ENCODE measurements at regions not wholly inside any gene's neighbourhood (a gene's known extent, or its start where the extent isn't known, plus 50 kb on each side); places are given as distances from the start of the nearest gene placed in this dataset.

- no peaks in the 10 kb centered on the region for H3K27me3 Mint-ChIP-seq (ENCODE audit: low read depth)
- no peaks in the 10 kb centered on the region for H3K9me3 Mint-ChIP-seq
- no peak overlapping the region for H3K4me3 Mint-ChIP-seq
- H3K36me3 Mint-ChIP-seq (ENCODE audit: low read depth), result no peaks in the 10 kb centered on the region
- no peak for DNase-seq (ENCODE audit: low read depth, low spot score)
- TF ChIP-seq CTCF (conservative IDR thresholded peaks at IDR 0.05), result no peak
- no peak overlapping the region for H3K27ac Mint-ChIP-seq (ENCODE audit: unreplicated experiment)
- peaks cover 4% of the 10 kb centered on the region for H3K4me1 Mint-ChIP-seq
These were observed 494.8 kb downstream of the MN1 start for GRCh38 chr22:27306771-27307170.

GRCh38 chr22:27307545-27308247 lies 493.9 kb downstream of the MN1 start:
- TF ChIP-seq CTCF (conservative IDR thresholded peaks at IDR 0.05), result no peak
- H3K4me3 Mint-ChIP-seq, result no peak overlapping the region
- DNase-seq (ENCODE audit: low read depth, low spot score), result no peak
- H3K4me1 Mint-ChIP-seq, result peaks cover 4% of the 10 kb centered on the region
- no peaks in the 10 kb centered on the region for H3K36me3 Mint-ChIP-seq (ENCODE audit: low read depth)
- H3K27me3 Mint-ChIP-seq (ENCODE audit: low read depth), result no peaks in the 10 kb centered on the region
- H3K9me3 Mint-ChIP-seq, result no peaks in the 10 kb centered on the region
- H3K27ac Mint-ChIP-seq (ENCODE audit: unreplicated experiment), result no peak overlapping the region

- TF ChIP-seq CTCF (conservative IDR thresholded peaks at IDR 0.05), result no peak
- Mint-ChIP-seq H3K27me3 (ENCODE audit: low read depth) (no peaks in the 10 kb centered on the region), H3K4me3 (no peak overlapping the region), H3K27ac (ENCODE audit: unreplicated experiment) (no peak overlapping the region), H3K9me3 (no peaks in the 10 kb centered on the region), H3K4me1 (peaks cover 4% of the 10 kb centered on the region), H3K36me3 (ENCODE audit: low read depth) (no peaks in the 10 kb centered on the region)
- DNase-seq (ENCODE audit: low read depth, low spot score), result no peak
These were observed 493.0 kb downstream of the MN1 start for GRCh38 chr22:27308513-27308912.

- DNase-seq (ENCODE audit: low read depth, low spot score), result no peak
- H3K27me3 Mint-ChIP-seq (ENCODE audit: low read depth), result no peaks in the 10 kb centered on the region
- no peak overlapping the region for H3K4me3 Mint-ChIP-seq
- no peaks in the 10 kb centered on the region for H3K9me3 Mint-ChIP-seq
- no peaks in the 10 kb centered on the region for H3K36me3 Mint-ChIP-seq (ENCODE audit: low read depth)
- peaks cover 7% of the 10 kb centered on the region for H3K4me1 Mint-ChIP-seq
- no peak for TF ChIP-seq CTCF (conservative IDR thresholded peaks at IDR 0.05)
- no peak overlapping the region for H3K27ac Mint-ChIP-seq (ENCODE audit: unreplicated experiment)
These were observed 491.9 kb downstream of the MN1 start for GRCh38 chr22:27309697-27310096.

GRCh38 chr22:27310966-27311697 lies 490.4 kb downstream of the MN1 start:
- Mint-ChIP-seq H3K9me3 (no peaks in the 10 kb centered on the region), H3K27me3 (ENCODE audit: low read depth) (no peaks in the 10 kb centered on the region), H3K4me3 (no peak overlapping the region), H3K27ac (ENCODE audit: unreplicated experiment) (no peak overlapping the region), H3K4me1 (peaks cover 13% of the 10 kb centered on the region), H3K36me3 (ENCODE audit: low read depth) (no peaks in the 10 kb centered on the region)
- no peak for DNase-seq (ENCODE audit: low read depth, low spot score)
- TF ChIP-seq CTCF (conservative IDR thresholded peaks at IDR 0.05), result no peak
